K562 (cell line): ENCODE measurements at regions not wholly inside any gene's neighbourhood (a gene's known extent, or its start where the extent isn't known, plus 50 kb on each side); places are given as distances from the start of the nearest gene placed in this dataset.

ENCODE experiments used
- ATAC-seq: fragments of 200-7000 bp; cut with Tn5 transposase; 3 replicates; pipeline ENCODE4 v1.9.1; 2020; ENCODE audit warnings: moderate library complexity
- BruUV-seq: library from RNA; stranded (reverse); fragments of 400-500 nt; replicated peaks from 2 replicates; lab custom pipeline; 2021; lab: Mats Ljungman, UMichigan
- CTCF ChIA-PET: fragments of 300-600 bp; formaldehyde crosslinking; extraction: SDS; loops from one replicate; lab custom pipeline; 2021; ENCODE audit warnings: low intra/inter-chr PET ratio; lab: Yijun Ruan, JAX
- POLR2A ChIA-PET: fragments of 300-600, 350-650 bp; sonication (Branson Sonifier 250); formaldehyde crosslinking; extraction: SDS; loops from one replicate; lab custom pipeline; 2021; ENCODE audit warnings: antibody characterized with exemption, inconsistent platforms; lab: Yijun Ruan, JAX
- DNase-seq, 4 experiments: peaks; one replicate each; pipeline versions ENCODE4 v3.0.0 to v3.0.0-alpha.2; 2011 to 2018; ENCODE audit warnings: low spot score in 3 of 4, mixed read lengths in 3 of 4; ENCODE audit errors: extremely low read depth in 1 of 4
- FAIRE-seq: peaks from 2 replicates; lab custom pipeline; 2011; peaks lifted over from hg19 to GRCh38; lab: Jason Lieb, UNC
- H2AFZ ChIP-seq: 2 replicates; pipeline ENCODE4 v1.6.0; 2011; ENCODE audit warnings: low read depth, low read length, control low read depth, inconsistent platforms
- H3K27ac ChIP-seq: fragments of 200-600 bp; 3 replicates; pipeline ENCODE4 v1.8.0; 2011; ENCODE audit warnings: low read depth, mild to moderate bottlenecking, control low read depth, inconsistent platforms, low read length, moderate library complexity, mixed read lengths; ENCODE audit errors: extremely low read depth
- H3K27me3 ChIP-seq, 2 experiments: fragments of 300-600 bp in 1 of 2; 2 replicates in 1 of 2; 3 replicates in 1 of 2; pipeline versions ENCODE4 v1.6.0 to v1.8.0; 2011; ENCODE audit warnings: inconsistent platforms in 2 of 2, low read length in 2 of 2, mild to moderate bottlenecking in 1 of 2, mixed read lengths in 1 of 2, moderate library complexity in 1 of 2; ENCODE audit not compliant: control insufficient read depth in 2 of 2, insufficient read depth in 2 of 2
- H3K36me3 ChIP-seq: fragments of 300-600 bp; 3 replicates; pipeline ENCODE4 v1.8.0; 2011; ENCODE audit warnings: mild to moderate bottlenecking, low read length, inconsistent platforms; ENCODE audit not compliant: control insufficient read depth, insufficient read depth
- H3K4me1 ChIP-seq, 2 experiments: fragments of 200-600 bp in 1 of 2; replicated peaks in 1 of 2; 2 replicates in 1 of 2; 3 replicates in 1 of 2; pipeline versions ENCODE4 v1.5.1 to v1.8.0; 2011; ENCODE audit warnings: inconsistent platforms in 2 of 2, low read length in 2 of 2, mild to moderate bottlenecking in 1 of 2, mixed read lengths in 1 of 2, moderate library complexity in 1 of 2; ENCODE audit not compliant: control insufficient read depth in 2 of 2, insufficient read depth in 2 of 2
- H3K4me2 ChIP-seq: 2 replicates; pipeline ENCODE4 v1.6.1; 2011; ENCODE audit warnings: low read length, control low read depth, inconsistent platforms, mixed read lengths; ENCODE audit not compliant: insufficient read depth
- H3K4me3 ChIP-seq: fragments of 200-600 bp; sonication (generic), shearing (Covaris generic); 2 replicates; pipeline ENCODE4 v1.5.1; 2016; ENCODE audit warnings: control low read depth, inconsistent platforms
- H3K79me2 ChIP-seq: fragments of 200-600 bp; 3 replicates; pipeline ENCODE4 v1.8.0; 2011; ENCODE audit warnings: low read length, inconsistent platforms; ENCODE audit not compliant: control insufficient read depth, insufficient read depth
- H3K9ac ChIP-seq, 2 experiments: 2 replicates each; pipeline versions ENCODE4 v1.6.0 to v1.6.1; 2011; ENCODE audit warnings: low read depth in 2 of 2, low read length in 2 of 2, control low read depth in 1 of 2, inconsistent platforms in 1 of 2, mild to moderate bottlenecking in 1 of 2, mixed read lengths in 1 of 2; ENCODE audit not compliant: insufficient read depth in 1 of 2
- H3K9me1 ChIP-seq: one replicate; pipeline ENCODE4 v1.6.0; 2011; ENCODE audit warnings: inconsistent platforms, mild to moderate bottlenecking, low read length, moderate library complexity; ENCODE audit not compliant: control insufficient read depth, insufficient read depth
- H3K9me3 ChIP-seq: replicated peaks from 2 replicates; pipeline ENCODE4 v1.5.1; 2011; ENCODE audit warnings: low read depth, low read length, inconsistent platforms; ENCODE audit not compliant: control insufficient read depth, insufficient read depth
- H4K20me1 ChIP-seq: replicated peaks from 2 replicates; pipeline ENCODE4 v1.6.1; 2011; ENCODE audit warnings: low read length, inconsistent platforms, mixed read lengths; ENCODE audit not compliant: control insufficient read depth, insufficient read depth
- CTCFL ChIP-seq: IDR thresholded peaks from 2 replicates; pipeline ENCODE4 v1.6.1; 2011; ENCODE audit warnings: borderline replicate concordance, low read depth, mild to moderate bottlenecking, moderate library complexity, low read length; ENCODE audit not compliant: insufficient read depth, poor library complexity, severe bottlenecking
- DDX20 ChIP-seq: fragments of 450-650 bp; IDR thresholded peaks from 2 replicates; pipeline ENCODE4 v1.6.1; 2016; ENCODE audit warnings: missing genetic modification characterization, low read depth, mild to moderate bottlenecking, missing compliant biosample characterization, moderate library complexity
- EHMT2 ChIP-seq: fragments of 450-650 bp; IDR thresholded peaks from 2 replicates; pipeline ENCODE4 v1.6.1; 2018; ENCODE audit warnings: antibody characterized with exemption
- ESRRB ChIP-seq: fragments of 250-450 bp; sonication (Bioruptor Pico); IDR thresholded peaks from 2 replicates; pipeline ENCODE4 v1.5.0; 2020; ENCODE audit warnings: mild to moderate bottlenecking, moderate library complexity, borderline replicate concordance
- FOS ChIP-seq: IDR thresholded peaks from 3 replicates; pipeline ENCODE4 v1.6.1; 2011; ENCODE audit not compliant: insufficient read length; ENCODE audit errors: extremely low read depth
- GTF2F1 ChIP-seq: IDR thresholded peaks from 2 replicates; pipeline ENCODE4 v1.6.1; 2011; ENCODE audit warnings: low read depth, low read length, improper control_type of control experiment
- HDAC2 ChIP-seq: fragments of 450-650 bp; IDR thresholded peaks from 2 replicates; pipeline ENCODE4 v1.6.1; 2016; ENCODE audit warnings: mild to moderate bottlenecking
- HDAC3 ChIP-seq: fragments of 450-650 bp; IDR thresholded peaks from 2 replicates; pipeline ENCODE4 v1.6.1; 2018; ENCODE audit warnings: borderline replicate concordance, mild to moderate bottlenecking, moderate library complexity; ENCODE audit not compliant: partially characterized antibody
- KDM1A ChIP-seq, 2 experiments: fragments of 450-650 bp; IDR thresholded peaks; 2 replicates each; pipeline ENCODE4 v1.6.1; 2016; ENCODE audit warnings: mild to moderate bottlenecking in 2 of 2
- MAFG ChIP-seq: fragments of 450-650 bp; conservative IDR thresholded peaks from 2 replicates; pipeline ENCODE4 v1.6.1; 2016; ENCODE audit warnings: missing genetic modification characterization, missing compliant biosample characterization
- NONO ChIP-seq, 2 experiments: fragments of 200-400 bp in 1 of 2; fragments of 450-650 bp in 1 of 2; formaldehyde crosslinking in 1 of 2; IDR thresholded peaks; 2 replicates each; pipeline ENCODE4 v1.6.1; 2017; ENCODE audit warnings: low read depth in 2 of 2, mild to moderate bottlenecking in 2 of 2, moderate library complexity in 2 of 2, low read length in 1 of 2
- OTX1 ChIP-seq: fragments of 450-650 bp; formaldehyde crosslinking; IDR thresholded peaks from 2 replicates; pipeline ENCODE4 v1.4.0; 2022; ENCODE audit warnings: mild to moderate bottlenecking
- ZNF551 ChIP-seq: fragments of 250-450 bp; sonication (Bioruptor Pico); IDR thresholded peaks from 2 replicates; pipeline ENCODE4 v1.5.0; 2021; ENCODE audit warnings: mild to moderate bottlenecking, moderate library complexity
- ZNF764 ChIP-seq: fragments of 250-450 bp; sonication (Bioruptor Pico); IDR thresholded peaks from 2 replicates; pipeline ENCODE4 v1.4.0; 2020; ENCODE audit warnings: low read depth, mild to moderate bottlenecking, moderate library complexity
- ZNF766 ChIP-seq: fragments of 200-800 bp; sonication (Bioruptor generic); conservative IDR thresholded peaks from 2 replicates; pipeline ENCODE4 v1.6.1; 2016; ENCODE audit warnings: missing genetic modification characterization, missing compliant biosample characterization
- WGBS: fragments of 100-300 bp; shearing (Covaris generic); methylation state at CpG from one replicate; pipeline ENCODE4 v1.1.6; 2016; ENCODE audit warnings: low coverage, mixed read lengths; ENCODE audit not compliant: insufficient coverage; ENCODE audit errors: missing lambda C conversion rate; 5-methylcytosine and 5-hydroxymethylcytosine counted together
- in situ Hi-C: fragments of 300-500 bp; cut with MboI; formaldehyde crosslinking; loops from 4 replicates; pipeline ENCODE4 v1.15.0; 2018; ENCODE audit warnings: inconsistent platforms, mixed read lengths
- intact Hi-C: fragments of 100-400 bp; cut with micrococcal nuclease; formaldehyde crosslinking; loops from 2 replicates; pipeline ENCODE4 v1.14.2; 2022

- no peak overlapping the region for H2AFZ ChIP-seq
- no peak for DNase-seq
- no peaks in the 10 kb centered on the region for H3K79me2 ChIP-seq
- no peak overlapping the region for H3K27ac ChIP-seq
- no peaks in the 10 kb centered on the region for H3K9me3 ChIP-seq
- in situ Hi-C loops = no loop called here
- H3K9me1 ChIP-seq = no peaks in the 10 kb centered on the region
- no TSS peak for BruUV-seq
- FAIRE-seq = no peak
- ATAC-seq = no peak
- H3K27me3 ChIP-seq = no peaks in the 10 kb centered on the region
- TF ChIP-seq FOS (no peak), OTX1 (no peak), NONO (IDR thresholded peaks at IDR 0.05; ENCODE audit: low read depth in 2 of 2, low read length in 1 of 2) (no peak), HDAC2 (no peak), HDAC3 (no peak), ZNF766 (CRISPR knock-in tag) (no peak), GTF2F1 (no peak), ZNF551 (CRISPR knock-in tag) (no peak)
- no peaks in the 10 kb centered on the region for H3K4me1 ChIP-seq
- CTCF ChIA-PET = no interaction called here
- 17% methylated on average over 1 of the region's 1 CpG for WGBS
- H3K4me2 ChIP-seq = no peak overlapping the region
- H3K4me3 ChIP-seq = no peak overlapping the region
- H4K20me1 ChIP-seq = no peaks in the 10 kb centered on the region
- POLR2A ChIA-PET = no interaction called here
- intact Hi-C loops = no loop called here
- H3K36me3 ChIP-seq = no peaks in the 10 kb centered on the region
- no peak overlapping the region for H3K9ac ChIP-seq
These were observed 480.8 kb downstream of the TMX3 start for GRCh38 chr18:68234131-68234530.

- Histone ChIP-seq H4K20me1 (no peaks in the 10 kb centered on the region), H3K4me1 (no peaks in the 10 kb centered on the region), H3K27ac (no peak overlapping the region), H3K4me3 (no peak overlapping the region), H3K9me1 (no peaks in the 10 kb centered on the region), H3K4me2 (no peak overlapping the region), H3K79me2 (no peaks in the 10 kb centered on the region), H3K9me3 (no peaks in the 10 kb centered on the region), H3K9ac (no peak overlapping the region), H3K27me3 (no peaks in the 10 kb centered on the region), H3K36me3 (no peaks in the 10 kb centered on the region), H2AFZ (no peak overlapping the region)
- ATAC-seq (no peak), FAIRE-seq (no peak), DNase-seq (no peak)
- in situ Hi-C loops = no loop called here
- WGBS = 14% methylated on average over 1 of the region's 1 CpG
- BruUV-seq = no TSS peak
- POLR2A ChIA-PET = no interaction called here
- TF ChIP-seq DDX20 (tag) (no peak), KDM1A (IDR thresholded peaks at IDR 0.05) (no peak), MAFG (tag) (no peak), CTCFL (no peak), EHMT2 (no peak), ESRRB (CRISPR knock-in tag) (no peak), ZNF764 (CRISPR knock-in tag) (no peak)
- intact Hi-C loops = no loop called here
- CTCF ChIA-PET = no interaction called here
These were observed 481.9 kb downstream of the TMX3 start for GRCh38 chr18:68233018-68233417.
